Right ventricle myocardium superior (tissue), 1 donor: ENCODE measurements at regions not wholly inside any gene's neighbourhood (a gene's known extent, or its start where the extent isn't known, plus 50 kb on each side); places are given as distances from the start of the nearest gene placed in this dataset.

Experiments used
- ATAC-seq: fragments of 200-7000 bp; cut with Tn5 transposase; one replicate; pipeline ENCODE4 v1.9.1; 2020; ENCODE audit warnings: mild to moderate bottlenecking; ENCODE audit not compliant: poor library complexity
- DNase-seq: peaks from one replicate; pipeline ENCODE4 v3.0.0-alpha.2; 2020
- intact Hi-C: fragments of 100-400 bp; cut with DNase I; formaldehyde crosslinking; loops from one replicate; pipeline ENCODE4 v1.11.2; 2022
- donor health status: DM: no; HTN: yes; CAD: no; lungs with severe emphysema.

GRCh38 chr19:29289020-29289419 lies 76.1 kb upstream of the UQCRFS1 start:
- DNase-seq (no peak), ATAC-seq (no peak)
- intact Hi-C loops: no loop called here

DNA sequence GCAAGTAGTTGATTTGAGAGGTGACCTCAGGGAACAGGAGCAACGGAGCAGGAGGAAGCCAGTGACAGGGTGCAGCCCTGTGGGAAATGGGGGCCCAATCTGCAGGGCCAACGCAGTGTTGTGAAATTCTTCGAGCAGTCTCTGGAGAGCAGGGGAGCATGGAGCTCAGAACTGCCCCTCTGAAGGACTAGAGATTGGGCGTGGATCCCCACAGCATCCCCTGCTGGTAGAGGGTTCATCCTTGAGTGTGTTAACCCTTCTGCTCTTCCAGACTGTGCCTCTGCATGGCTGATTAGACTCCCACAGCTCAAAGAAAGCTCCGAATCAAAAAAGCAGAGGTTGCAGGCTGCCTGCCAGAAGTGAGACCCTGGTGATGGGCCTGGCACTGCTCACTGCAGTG lies 77.9 kb upstream of the UQCRFS1 start:
- ATAC-seq (no peak), DNase-seq (no peak)
- intact Hi-C loops: no loop called here

- DNase-seq: no peak
- intact Hi-C loops: no loop called here
- no peak for ATAC-seq
Observed at GRCh38 chr19:29292153-29292552, 79.2 kb upstream of the UQCRFS1 start.

DNA sequence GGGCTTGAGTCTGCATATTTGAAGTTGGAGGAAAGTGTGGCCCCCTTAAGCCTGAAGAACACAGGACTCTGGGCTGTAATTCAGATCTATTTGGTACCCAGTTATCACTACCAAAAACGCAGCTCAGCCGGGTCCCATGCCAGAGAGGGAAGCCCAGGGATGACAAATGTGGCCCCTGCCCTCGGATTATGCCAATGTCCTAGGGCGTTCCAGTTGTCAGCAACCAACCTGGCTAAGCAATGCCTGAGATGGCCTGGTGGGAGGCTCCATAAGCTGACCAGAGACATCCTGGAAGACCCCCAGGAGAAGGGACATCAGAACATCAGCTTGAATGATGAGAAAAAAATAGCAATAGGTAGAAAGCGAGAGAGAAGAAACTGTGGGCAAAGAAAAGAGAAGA lies 79.6 kb upstream of the UQCRFS1 start:
- intact Hi-C loops: no loop called here
- ATAC-seq (no peak), DNase-seq (no peak)

DNA sequence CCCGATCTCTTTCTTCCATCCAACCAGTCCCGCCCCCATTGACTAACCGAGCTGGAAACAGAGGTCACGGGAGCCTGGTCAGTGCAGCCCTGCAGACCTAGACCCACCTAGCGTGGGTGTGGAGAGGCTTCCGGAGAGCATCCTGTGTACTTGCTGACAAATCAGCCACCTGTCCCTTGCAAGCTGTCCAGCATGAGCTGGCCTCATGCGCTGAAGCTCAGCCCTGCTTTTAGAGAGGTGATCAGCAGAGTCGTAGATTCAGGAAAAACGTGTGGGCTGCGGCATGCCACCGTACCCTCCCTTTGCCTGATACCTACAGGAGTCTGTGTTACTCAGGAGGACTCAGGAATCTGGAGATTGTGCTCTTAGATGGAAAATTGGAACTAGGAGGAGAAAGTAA lies 80.3 kb upstream of the UQCRFS1 start:
- DNase-seq (no peak), ATAC-seq (no peak)
- intact Hi-C loops: no loop called here

DNA sequence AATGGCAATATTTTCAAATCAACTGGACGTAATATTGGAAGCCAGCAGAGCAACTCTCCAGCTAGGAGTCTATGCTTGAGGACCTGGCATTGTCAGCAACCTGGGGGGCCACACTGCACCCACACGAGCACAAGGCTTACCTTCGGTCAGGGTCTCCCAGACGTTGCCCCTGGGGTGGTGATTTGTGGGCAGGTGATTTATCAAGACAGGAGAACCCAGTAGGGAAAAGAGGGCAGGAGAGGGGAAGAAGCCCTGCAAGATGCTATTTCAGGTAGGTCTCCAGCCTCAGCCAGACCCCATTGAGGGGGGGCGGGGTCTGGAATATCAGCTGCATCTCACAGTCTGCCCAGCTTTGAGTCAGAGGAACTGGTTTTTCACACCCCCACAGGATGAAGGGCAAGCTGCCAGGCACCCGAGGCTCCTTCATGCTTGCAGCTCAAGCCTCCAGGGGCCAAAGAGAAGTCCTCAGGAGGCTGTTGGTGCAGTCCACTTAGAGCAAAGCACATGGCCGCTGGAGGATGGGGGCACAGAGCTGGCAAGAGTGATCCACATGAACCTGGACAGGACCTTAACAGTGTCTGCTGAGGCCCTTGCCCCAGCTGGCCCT lies 80.9 kb upstream of the UQCRFS1 start:
- no peak for ATAC-seq
- intact Hi-C loops: no loop called here

GRCh38 chr19:29294343-29294811 lies 81.4 kb upstream of the UQCRFS1 start:
- ATAC-seq (no peak), DNase-seq (no peak)
- intact Hi-C loops: no loop called here

More for the DNA sequence above, 80.9 kb upstream of the UQCRFS1 start:
- DNase-seq: no peak

- DNase-seq (no peak), ATAC-seq (no peak)
- intact Hi-C loops: no loop called here
Observed at GRCh38 chr19:29295285-29295684, 82.3 kb upstream of the UQCRFS1 start.

DNA sequence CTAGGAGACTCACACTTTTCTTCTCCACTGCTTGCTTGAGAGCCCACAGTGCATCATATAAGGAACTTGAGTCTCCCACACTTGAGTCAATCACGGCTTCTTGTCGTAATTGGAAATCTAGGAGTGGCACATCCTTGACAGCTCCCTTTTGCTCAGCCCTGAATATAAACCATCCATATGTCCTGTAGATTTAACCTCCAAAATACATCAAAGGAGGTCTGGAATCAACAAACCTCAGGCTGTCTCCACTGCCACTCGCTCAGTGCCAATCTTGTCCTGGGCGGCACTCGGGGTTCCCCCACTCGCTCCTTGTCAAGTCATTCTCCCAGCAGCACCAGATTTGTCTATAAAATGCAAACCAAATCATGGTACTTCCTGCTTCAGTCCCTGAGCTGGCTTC lies 84.4 kb upstream of the UQCRFS1 start:
- intact Hi-C loops: no loop called here
- ATAC-seq (no peak), DNase-seq (no peak)

- intact Hi-C loops: no loop called here
- ATAC-seq (no peak), DNase-seq (no peak)
Observed at GRCh38 chr19:29299416-29300380, 86.7 kb upstream of the UQCRFS1 start.

DNA sequence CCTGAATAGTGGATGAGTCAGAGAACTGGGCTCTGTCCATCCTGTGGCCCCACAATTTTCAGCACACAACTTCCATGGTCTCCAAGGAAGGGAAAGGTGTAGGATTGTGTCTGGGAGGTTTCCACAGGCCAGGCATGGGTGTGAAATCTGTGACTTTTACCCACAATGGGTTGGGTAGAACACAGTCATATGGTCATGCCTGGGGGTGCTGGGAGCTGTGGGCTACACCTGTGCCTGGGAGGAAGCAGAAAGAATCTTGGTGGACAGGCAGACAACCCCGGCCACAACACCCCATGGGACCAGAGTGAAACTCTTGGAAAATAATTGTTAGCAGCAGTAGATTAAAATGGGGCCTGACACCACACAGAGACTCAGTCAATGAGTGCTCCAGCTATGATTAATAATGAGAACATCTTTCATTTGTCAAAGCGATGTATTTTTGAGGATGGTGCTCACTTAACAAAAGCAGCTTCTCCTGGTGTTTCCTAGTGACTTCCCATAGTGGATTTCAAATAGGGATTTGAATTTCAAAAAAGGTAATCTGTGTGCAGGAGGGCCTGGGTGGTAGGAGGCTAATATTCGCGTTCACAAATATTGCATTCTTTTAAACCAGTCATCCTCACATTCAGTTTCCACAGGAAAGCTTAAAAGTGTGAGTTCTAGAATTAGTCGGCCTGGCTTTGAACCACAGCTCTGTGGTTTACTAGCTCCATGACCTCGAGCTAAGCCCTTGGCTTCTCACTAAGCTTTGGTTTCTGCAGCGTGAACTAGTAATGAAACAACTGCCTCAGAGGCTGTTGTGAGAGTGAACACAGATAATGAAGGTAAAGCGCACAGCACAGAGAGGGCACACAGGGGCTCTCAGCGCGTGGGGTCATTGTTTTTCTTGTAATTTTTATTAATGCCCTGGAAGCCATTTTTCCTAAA lies 89.3 kb upstream of the UQCRFS1 start:
- ATAC-seq (no peak), DNase-seq (no peak)
- intact Hi-C loops: no loop called here

DNA sequence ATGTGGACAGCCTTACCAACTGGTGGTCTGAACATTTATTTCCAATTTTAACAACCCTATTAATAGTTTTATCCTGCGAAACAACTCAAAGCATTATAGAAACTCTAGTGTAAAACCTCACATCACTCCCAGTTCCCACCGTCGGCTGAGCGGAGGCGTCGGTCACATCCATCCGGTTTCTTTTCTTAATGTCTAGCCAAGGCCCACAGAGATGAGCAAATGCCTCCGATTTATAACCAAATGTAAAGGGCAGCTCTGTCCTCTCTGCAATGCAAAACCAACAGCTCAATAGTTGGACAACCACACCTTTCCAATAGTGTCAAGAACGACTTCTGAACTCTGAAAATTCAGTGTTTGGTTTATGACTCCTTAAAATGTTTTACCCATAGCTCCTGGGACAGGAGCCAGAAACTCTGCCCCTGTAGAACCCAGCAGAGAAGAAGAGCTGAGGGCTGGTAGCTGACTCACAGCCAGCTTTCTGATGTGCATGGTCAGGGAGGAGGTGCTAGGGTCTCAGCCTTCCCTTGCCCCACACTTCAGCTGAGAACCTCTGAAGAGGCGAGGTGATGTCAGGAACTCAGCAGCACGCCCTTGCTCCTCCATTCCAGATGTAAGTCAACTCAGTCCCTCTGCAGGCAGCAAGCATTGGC lies 90.2 kb upstream of the UQCRFS1 start:
- DNase-seq: no peak

GRCh38 chr19:29303719-29304090 lies 90.8 kb upstream of the UQCRFS1 start:
- ATAC-seq (no peak), DNase-seq (no peak)
- intact Hi-C loops: no loop called here

More for the DNA sequence above, 90.2 kb upstream of the UQCRFS1 start:
- intact Hi-C loops: no loop called here
- ATAC-seq: no peak

- intact Hi-C loops: no loop called here
- ATAC-seq (no peak), DNase-seq (no peak)
Observed at GRCh38 chr19:29305268-29305667, 92.3 kb upstream of the UQCRFS1 start.

- ATAC-seq (no peak), DNase-seq (no peak)
- intact Hi-C loops: no loop called here
Observed at GRCh38 chr19:29308977-29309590, 96.1 kb upstream of the UQCRFS1 start.

DNA sequence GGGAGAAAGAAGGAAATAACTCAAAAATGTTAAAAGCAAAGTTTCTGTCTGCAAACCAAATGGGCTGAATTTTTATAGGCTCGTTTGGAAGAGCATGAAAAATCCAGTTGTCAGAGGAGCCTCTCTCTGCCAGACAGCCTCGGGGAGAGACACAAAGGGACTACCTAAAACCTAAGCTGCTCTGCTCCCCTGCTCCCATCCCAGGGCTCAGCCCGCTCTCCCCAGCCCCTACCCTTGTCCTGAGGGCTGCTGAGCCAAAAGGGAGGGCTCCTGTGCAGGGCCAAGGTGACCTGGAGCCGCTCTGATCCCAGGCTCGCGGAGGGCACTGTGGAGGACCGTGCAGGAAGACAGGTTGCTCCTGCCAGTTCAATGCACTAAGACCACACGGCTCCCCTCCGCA lies 96.7 kb upstream of the UQCRFS1 start:
- intact Hi-C loops: no loop called here
- DNase-seq (no peak), ATAC-seq (no peak)

DNA sequence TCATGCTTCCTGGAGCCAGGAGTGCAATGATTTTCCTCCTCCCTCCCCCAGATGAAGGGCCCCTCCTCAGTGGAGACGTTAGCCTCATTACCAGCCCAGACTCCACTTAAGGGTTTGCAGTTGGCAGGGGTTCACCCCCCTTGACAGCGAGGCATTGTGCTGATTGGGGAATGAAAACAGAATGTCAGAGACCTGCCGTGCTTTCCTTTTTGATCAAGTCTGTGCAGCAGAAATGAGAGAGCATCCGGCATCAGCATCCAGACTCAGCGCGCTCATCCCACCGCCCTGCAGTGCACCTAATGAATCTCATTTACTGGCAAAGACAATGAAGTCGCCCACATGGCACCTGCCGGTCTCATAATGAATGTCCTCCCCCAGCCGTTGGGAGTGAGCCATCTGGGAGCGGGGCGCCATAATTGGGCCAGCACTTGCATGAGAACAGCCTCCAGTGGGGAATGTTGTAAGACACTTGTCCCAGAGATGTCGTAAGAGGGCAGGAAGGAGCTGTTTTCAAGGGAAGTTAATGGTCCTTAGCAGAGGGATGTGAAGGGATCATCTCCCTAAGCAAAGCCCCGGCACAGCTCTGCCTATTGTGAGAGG lies 98.3 kb upstream of the UQCRFS1 start:
- DNase-seq (no peak), ATAC-seq (no peak)
- intact Hi-C loops: no loop called here
